GM19468 (cell line): ENCODE measurements at regions not wholly inside any gene's neighbourhood (a gene's known extent, or its start where the extent isn't known, plus 50 kb on each side); places are given as distances from the start of the nearest gene placed in this dataset.
A peak's percentile ranks its signal among the peaks of the same experiment; 100 is the strongest.
"Not testable (repeated sequence)": the region's sequence is repeated elsewhere in the genome, so short reads cannot be mapped to it uniquely, and the experiment has no call there.

Experiments used
- ATAC-seq: cut with Tn5 transposase; IDR thresholded peaks from one replicate; pipeline ENCODE4 v1.9.1; 2021; ENCODE audit warnings: mild to moderate bottlenecking, moderate library complexity, moderate number of reproducible peaks; ENCODE audit not compliant: unreplicated experiment; ENCODE audit errors: extremely low read depth

- no peak for ATAC-seq
Measured at GRCh38 chr13:34153428-34154180, 335.7 kb downstream of the RFC3 start.

GRCh38 chr13:34155931-34156607 lies 338.1 kb downstream of the RFC3 start:
- ATAC-seq: no peak

- peak; percentile 97 for ATAC-seq
Measured at GRCh38 chr13:34156841-34157365, 339.0 kb downstream of the RFC3 start.

- no peak for ATAC-seq
Measured at GRCh38 chr13:34159946-34160345, 342.0 kb downstream of the RFC3 start.

GRCh38 chr13:34161931-34162543 lies 344.1 kb downstream of the RFC3 start:
- no peak for ATAC-seq

GRCh38 chr13:34162544-34162933 lies 344.6 kb downstream of the RFC3 start:
- no peak for ATAC-seq

- no peak for ATAC-seq
Measured at GRCh38 chr13:34164582-34164981, 346.6 kb downstream of the RFC3 start.

- ATAC-seq: no peak
Measured at GRCh38 chr13:34165158-34165557, 347.2 kb downstream of the RFC3 start.

GRCh38 chr13:34166406-34166805 lies 348.5 kb downstream of the RFC3 start:
- no peak for ATAC-seq

GRCh38 chr13:34167347-34167746 lies 349.4 kb downstream of the RFC3 start:
- no peak for ATAC-seq

- ATAC-seq: no peak
Measured at GRCh38 chr13:34172048-34172447, 354.1 kb downstream of the RFC3 start.

- no peak for ATAC-seq
Measured at GRCh38 chr13:34174671-34175145, 356.8 kb downstream of the RFC3 start.

- ATAC-seq: no peak
Measured at GRCh38 chr13:34175551-34175950, 357.6 kb downstream of the RFC3 start.

- no peak for ATAC-seq
Measured at GRCh38 chr13:34176633-34177032, 358.7 kb downstream of the RFC3 start.

GRCh38 chr13:34179481-34179880 lies 361.5 kb downstream of the RFC3 start:
- ATAC-seq: no peak

- no peak for ATAC-seq
Measured at GRCh38 chr13:34179927-34180326, 362.0 kb downstream of the RFC3 start.

GRCh38 chr13:34181256-34181655 lies 363.3 kb downstream of the RFC3 start:
- ATAC-seq: not testable (repeated sequence)

GRCh38 chr13:34189946-34190345 lies 372.0 kb downstream of the RFC3 start:
- ATAC-seq: no peak

- no peak for ATAC-seq
Measured at GRCh38 chr13:34201050-34201913, 383.3 kb downstream of the RFC3 start.

- ATAC-seq: no peak
Measured at GRCh38 chr13:34207334-34207733, 389.4 kb downstream of the RFC3 start.
